Nephron (organoid): ENCODE measurements at regions not wholly inside any gene's neighbourhood (a gene's known extent, or its start where the extent isn't known, plus 50 kb on each side); places are given as distances from the start of the nearest gene placed in this dataset.
A peak's percentile ranks its signal among the peaks of the same experiment; 100 is the strongest.

Source experiments
- H3K27ac Mint-ChIP-seq, 3 experiments: 2 replicates each; pipeline ENCODE4 v1.8.0; 2020; ENCODE audit warnings: mixed read lengths in 3 of 3, mild to moderate bottlenecking in 2 of 3, moderate library complexity in 1 of 3
- H3K27me3 Mint-ChIP-seq: 2 replicates; pipeline ENCODE4 v1.8.0; 2021; ENCODE audit warnings: low read depth, mild to moderate bottlenecking, moderate library complexity, mixed read lengths
- H3K36me3 Mint-ChIP-seq: 2 replicates; pipeline ENCODE4 v1.8.0; 2020; ENCODE audit warnings: low read depth, mixed read lengths
- H3K4me1 Mint-ChIP-seq: 2 replicates; pipeline ENCODE4 v1.8.0; 2020; ENCODE audit warnings: mixed read lengths
- H3K4me3 Mint-ChIP-seq, 3 experiments: 2 replicates each; pipeline ENCODE4 v1.8.0; 2020; ENCODE audit warnings: mild to moderate bottlenecking in 3 of 3, mixed read lengths in 3 of 3, moderate library complexity in 2 of 3
- H3K9me3 Mint-ChIP-seq: 2 replicates; pipeline ENCODE4 v1.8.0; 2020; ENCODE audit warnings: mixed read lengths
- CTCF ChIP-seq, 3 experiments: fragments of 200-600 bp; sonication (generic); IDR thresholded peaks; one replicate each; pipeline ENCODE4 v1.5.0; 2021; ENCODE audit warnings: antibody characterized with exemption in 3 of 3; ENCODE audit not compliant: unreplicated experiment in 3 of 3

- no peak for TF ChIP-seq CTCF (IDR thresholded peaks at IDR 0.05; ENCODE audit: unreplicated experiment in 3 of 3)
- Mint-ChIP-seq H3K4me1 (no peaks in the 10 kb centered on the region), H3K27me3 (peaks cover 17% of the 10 kb centered on the region), H3K9me3 (no peaks in the 10 kb centered on the region), H3K4me3 (no peak overlapping the region), H3K36me3 (no peaks in the 10 kb centered on the region), H3K27ac (no peak overlapping the region)
These were observed 277.0 kb downstream of the PREX1 start for GRCh38 chr20:48550814-48551213.

- Mint-ChIP-seq H3K27me3 (peaks cover 22% of the 10 kb centered on the region), H3K9me3 (no peaks in the 10 kb centered on the region), H3K4me3 (no peak overlapping the region), H3K36me3 (no peaks in the 10 kb centered on the region), H3K27ac (no peak overlapping the region), H3K4me1 (no peaks in the 10 kb centered on the region)
- TF ChIP-seq CTCF (IDR thresholded peaks at IDR 0.05; ENCODE audit: unreplicated experiment in 3 of 3) = no peak
These were observed 280.1 kb downstream of the PREX1 start for GRCh38 chr20:48547664-48548063.

DNA sequence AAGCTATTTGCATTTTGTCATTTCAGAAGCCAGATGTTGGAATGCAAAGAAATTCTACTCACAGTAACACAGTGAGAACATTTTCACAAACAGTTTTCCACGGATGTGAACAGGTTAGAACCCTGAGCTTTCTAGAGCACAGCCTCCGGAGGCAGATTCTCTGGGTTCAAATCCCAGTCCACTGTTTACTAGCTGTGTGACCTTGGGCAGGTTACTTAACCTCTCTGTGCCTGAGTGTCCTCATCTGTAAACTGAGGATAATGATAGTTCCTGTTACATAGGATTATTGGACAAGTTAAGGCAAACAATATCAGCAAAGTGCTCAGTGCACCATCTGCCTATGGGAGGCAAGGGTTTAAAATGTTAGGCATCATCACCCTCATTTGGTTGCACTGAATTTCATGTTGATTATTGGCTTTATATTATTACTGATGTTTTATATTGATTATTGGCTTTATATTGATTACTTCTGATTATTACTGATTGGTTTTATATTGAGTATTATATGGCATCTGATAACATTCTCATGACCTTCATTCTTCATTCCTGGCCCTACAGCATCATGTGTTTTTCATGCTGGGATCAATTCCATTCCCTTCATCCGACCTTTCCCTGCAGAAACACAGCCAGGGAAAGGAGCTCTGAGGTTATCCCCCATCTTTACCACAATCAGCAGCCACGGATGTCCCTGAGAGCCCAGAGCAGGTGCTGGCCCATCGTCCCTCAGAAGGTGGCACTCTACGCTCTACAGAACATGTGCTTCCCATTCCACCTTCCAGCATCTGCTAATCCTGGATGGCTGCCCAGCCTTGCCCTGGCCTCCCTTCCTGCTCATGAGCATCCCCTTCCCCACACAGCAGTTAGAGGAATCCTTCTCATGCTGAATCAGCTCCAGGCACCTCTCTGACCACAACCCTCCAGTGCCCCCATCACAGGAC, 283.1 kb downstream of the PREX1 start:
- no peak for TF ChIP-seq CTCF (IDR thresholded peaks at IDR 0.05; ENCODE audit: unreplicated experiment in 3 of 3)
- H3K4me3 Mint-ChIP-seq = no peak overlapping the region
- H3K36me3 Mint-ChIP-seq = peaks cover 8% of the 10 kb centered on the region
- H3K27me3 Mint-ChIP-seq = peaks cover 36% of the 10 kb centered on the region
- H3K27ac Mint-ChIP-seq = no peak overlapping the region
- peaks cover 8% of the 10 kb centered on the region for H3K9me3 Mint-ChIP-seq
- H3K4me1 Mint-ChIP-seq = peaks cover 13% of the 10 kb centered on the region

GRCh38 chr20:48541581-48542071, 286.2 kb downstream of the PREX1 start:
- H3K27ac Mint-ChIP-seq = peak overlapping the region in 1 of 3 experiments; percentile 9
- H3K27me3 Mint-ChIP-seq = peaks cover 31% of the 10 kb centered on the region
- no peak overlapping the region for H3K4me3 Mint-ChIP-seq
- H3K4me1 Mint-ChIP-seq = peaks cover 34% of the 10 kb centered on the region
- H3K36me3 Mint-ChIP-seq = peaks cover 8% of the 10 kb centered on the region
- H3K9me3 Mint-ChIP-seq = peaks cover 8% of the 10 kb centered on the region
- no peak for TF ChIP-seq CTCF (IDR thresholded peaks at IDR 0.05; ENCODE audit: unreplicated experiment in 3 of 3)

GRCh38 chr20:48538856-48539255, 288.9 kb downstream of the PREX1 start:
- H3K27ac Mint-ChIP-seq = peak overlapping the region; percentile 9 to 16 (median 16)
- H3K4me1 Mint-ChIP-seq = peaks cover 40% of the 10 kb centered on the region
- H3K4me3 Mint-ChIP-seq = no peak overlapping the region
- TF ChIP-seq CTCF (IDR thresholded peaks at IDR 0.05; ENCODE audit: unreplicated experiment in 3 of 3) = no peak
- H3K9me3 Mint-ChIP-seq = peaks cover 8% of the 10 kb centered on the region
- H3K27me3 Mint-ChIP-seq = peaks cover 24% of the 10 kb centered on the region
- H3K36me3 Mint-ChIP-seq = peaks cover 8% of the 10 kb centered on the region
